ENCODE measurements at regions not wholly inside any gene's neighbourhood (a gene's known extent, or its start where the extent isn't known, plus 50 kb on each side); places are given as distances from the start of the nearest gene placed in this dataset.

DNA sequence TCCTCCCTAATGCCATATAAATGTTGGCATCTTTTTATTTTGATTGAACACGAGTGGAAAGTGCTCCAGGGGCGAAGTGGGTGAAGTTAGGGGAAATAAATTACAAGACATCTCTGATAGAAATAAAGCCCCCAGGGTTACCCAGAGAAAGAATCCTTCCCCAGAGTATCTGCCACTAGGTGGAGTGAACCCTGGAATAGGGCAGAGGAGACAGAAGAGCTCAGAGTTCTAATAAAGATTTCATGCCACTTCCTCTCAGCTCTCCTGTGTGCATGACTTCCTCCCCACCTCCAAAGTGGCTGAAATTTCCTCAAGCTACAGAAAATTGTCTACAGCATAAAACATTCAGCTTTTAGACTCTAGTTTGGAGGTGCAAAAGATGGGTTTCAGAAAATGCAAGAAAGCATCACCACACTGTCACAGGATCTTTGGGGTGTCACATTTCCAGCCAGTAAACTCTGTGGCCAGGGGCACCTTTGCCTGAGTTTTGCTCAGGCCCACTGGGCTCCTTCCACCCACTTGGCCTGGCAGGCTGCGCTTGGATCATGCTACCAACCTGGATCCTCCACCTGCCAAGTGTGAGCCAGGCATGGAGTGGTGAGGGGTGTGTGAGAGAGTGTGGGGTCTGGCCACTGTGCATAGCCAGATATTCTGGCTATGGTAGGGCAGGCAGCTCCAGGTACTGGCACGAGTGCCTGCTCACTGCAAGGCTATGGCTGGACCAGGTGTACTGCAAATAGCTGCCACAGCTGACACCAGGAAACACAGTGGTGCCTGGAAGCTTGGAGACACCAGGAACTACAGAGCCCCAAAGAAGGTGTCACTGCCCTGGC is 208.8 kb upstream of the USP25 start:
- Histone ChIP-seq H3K4me1 (ENCODE audit: insufficient read depth, low read length) (peaks cover 29% of the 10 kb centered on the region), H3K9me3 (ENCODE audit: low read length) (no peaks in the 10 kb centered on the region), H2AFZ (ENCODE audit: low read length) (no peak overlapping the region), H3K4me3 (replicated peaks in 1 of 3; ENCODE audit: insufficient read depth in 1 of 3, low read depth in 2 of 3, low read length in 3 of 3) (0 out of 6 replicates have a peak overlapping the region, but pooled peaks of 1 of the 3 experiments have one; percentile 5), H4K20me1 (ENCODE audit: insufficient read depth, low read length) (no peaks in the 10 kb centered on the region), H3K9ac (ENCODE audit: insufficient read depth, low read depth, low read length) (no peak overlapping the region), H3K27me3 (ENCODE audit: control insufficient read depth in 1 of 2, insufficient read depth in 2 of 2, low read length in 2 of 2) (peaks cover 0 to 3% of the 10 kb centered on the region in 2 experiments; a peak in 1 of 5 replicates), H3K79me2 (ENCODE audit: insufficient read depth, low read length) (no peaks in the 10 kb centered on the region), H3K4me2 (ENCODE audit: low read depth, low read length) (peak overlapping the region; percentile 32), H3K27ac (ENCODE audit: extremely low read length, insufficient read depth, low read length) (no peak overlapping the region), H3K36me3 (replicated peaks in 1 of 2; ENCODE audit: control insufficient read depth in 1 of 2, insufficient read depth in 2 of 2, low read length in 2 of 2) (no peaks in the 10 kb centered on the region)
- in situ Hi-C loops (cut with HindIII; ENCODE audit: extremely low pct_ligation_motif_present, low pct_unique_long_range_greater_than_20kb), result no loop called here
- intact Hi-C loops (cut with micrococcal nuclease; ENCODE audit: unreplicated experiment), result no loop called here
- DNase-seq (ENCODE audit: low spot score) (peak; percentile 16), ATAC-seq (peak; percentile 95), FAIRE-seq (no peak)
- CTCF ChIA-PET (ENCODE audit: low intra/inter-chr PET ratio, low total read pairs), result no interaction called here
- POLR2A ChIA-PET, result no interaction called here
- WGBS (ENCODE audit: low lambda C conversion rate), result 33% methylated on average over 3 of the region's 4 CpGs
- BruUV-seq (replicated peaks), result no TSS peak
- TF ChIP-seq STAG1 (CRISPR knock-in tag; IDR thresholded peaks at IDR 0.05) (peak; percentile 25), SMC3 (IDR thresholded peaks at IDR 0.05; ENCODE audit: low read length) (peak; percentile 30; the same call in 1 of the 2 replicates), ZNF572 (CRISPR knock-in tag; IDR thresholded peaks at IDR 0.05) (no peak), ZNF225 (CRISPR knock-in tag; IDR thresholded peaks at IDR 0.05) (no peak)
- TF ChIP-seq, protein P1, sequence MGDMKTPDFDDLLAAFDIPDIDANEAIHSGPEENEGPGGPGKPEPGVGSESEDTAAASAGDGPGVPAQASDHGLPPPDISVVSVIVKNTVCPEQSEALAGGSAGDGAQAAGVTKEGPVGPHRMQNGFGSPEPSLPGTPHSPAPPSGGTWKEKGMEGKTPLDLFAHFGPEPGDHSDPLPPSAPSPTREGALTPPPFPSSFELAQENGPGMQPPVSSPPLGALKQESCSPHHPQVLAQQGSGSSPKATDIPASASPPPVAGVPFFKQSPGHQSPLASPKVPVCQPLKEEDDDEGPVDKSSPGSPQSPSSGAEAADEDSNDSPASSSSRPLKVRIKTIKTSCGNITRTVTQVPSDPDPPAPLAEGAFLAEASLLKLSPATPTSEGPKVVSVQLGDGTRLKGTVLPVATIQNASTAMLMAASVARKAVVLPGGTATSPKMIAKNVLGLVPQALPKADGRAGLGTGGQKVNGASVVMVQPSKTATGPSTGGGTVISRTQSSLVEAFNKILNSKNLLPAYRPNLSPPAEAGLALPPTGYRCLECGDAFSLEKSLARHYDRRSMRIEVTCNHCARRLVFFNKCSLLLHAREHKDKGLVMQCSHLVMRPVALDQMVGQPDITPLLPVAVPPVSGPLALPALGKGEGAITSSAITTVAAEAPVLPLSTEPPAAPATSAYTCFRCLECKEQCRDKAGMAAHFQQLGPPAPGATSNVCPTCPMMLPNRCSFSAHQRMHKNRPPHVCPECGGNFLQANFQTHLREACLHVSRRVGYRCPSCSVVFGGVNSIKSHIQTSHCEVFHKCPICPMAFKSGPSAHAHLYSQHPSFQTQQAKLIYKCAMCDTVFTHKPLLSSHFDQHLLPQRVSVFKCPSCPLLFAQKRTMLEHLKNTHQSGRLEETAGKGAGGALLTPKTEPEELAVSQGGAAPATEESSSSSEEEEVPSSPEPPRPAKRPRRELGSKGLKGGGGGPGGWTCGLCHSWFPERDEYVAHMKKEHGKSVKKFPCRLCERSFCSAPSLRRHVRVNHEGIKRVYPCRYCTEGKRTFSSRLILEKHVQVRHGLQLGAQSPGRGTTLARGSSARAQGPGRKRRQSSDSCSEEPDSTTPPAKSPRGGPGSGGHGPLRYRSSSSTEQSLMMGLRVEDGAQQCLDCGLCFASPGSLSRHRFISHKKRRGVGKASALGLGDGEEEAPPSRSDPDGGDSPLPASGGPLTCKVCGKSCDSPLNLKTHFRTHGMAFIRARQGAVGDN (CRISPR knock-in tag; IDR thresholded peaks at IDR 0.05), result peak; percentile 23; the same call in 1 of the 2 replicates
- TF ChIP-seq, protein P2, sequence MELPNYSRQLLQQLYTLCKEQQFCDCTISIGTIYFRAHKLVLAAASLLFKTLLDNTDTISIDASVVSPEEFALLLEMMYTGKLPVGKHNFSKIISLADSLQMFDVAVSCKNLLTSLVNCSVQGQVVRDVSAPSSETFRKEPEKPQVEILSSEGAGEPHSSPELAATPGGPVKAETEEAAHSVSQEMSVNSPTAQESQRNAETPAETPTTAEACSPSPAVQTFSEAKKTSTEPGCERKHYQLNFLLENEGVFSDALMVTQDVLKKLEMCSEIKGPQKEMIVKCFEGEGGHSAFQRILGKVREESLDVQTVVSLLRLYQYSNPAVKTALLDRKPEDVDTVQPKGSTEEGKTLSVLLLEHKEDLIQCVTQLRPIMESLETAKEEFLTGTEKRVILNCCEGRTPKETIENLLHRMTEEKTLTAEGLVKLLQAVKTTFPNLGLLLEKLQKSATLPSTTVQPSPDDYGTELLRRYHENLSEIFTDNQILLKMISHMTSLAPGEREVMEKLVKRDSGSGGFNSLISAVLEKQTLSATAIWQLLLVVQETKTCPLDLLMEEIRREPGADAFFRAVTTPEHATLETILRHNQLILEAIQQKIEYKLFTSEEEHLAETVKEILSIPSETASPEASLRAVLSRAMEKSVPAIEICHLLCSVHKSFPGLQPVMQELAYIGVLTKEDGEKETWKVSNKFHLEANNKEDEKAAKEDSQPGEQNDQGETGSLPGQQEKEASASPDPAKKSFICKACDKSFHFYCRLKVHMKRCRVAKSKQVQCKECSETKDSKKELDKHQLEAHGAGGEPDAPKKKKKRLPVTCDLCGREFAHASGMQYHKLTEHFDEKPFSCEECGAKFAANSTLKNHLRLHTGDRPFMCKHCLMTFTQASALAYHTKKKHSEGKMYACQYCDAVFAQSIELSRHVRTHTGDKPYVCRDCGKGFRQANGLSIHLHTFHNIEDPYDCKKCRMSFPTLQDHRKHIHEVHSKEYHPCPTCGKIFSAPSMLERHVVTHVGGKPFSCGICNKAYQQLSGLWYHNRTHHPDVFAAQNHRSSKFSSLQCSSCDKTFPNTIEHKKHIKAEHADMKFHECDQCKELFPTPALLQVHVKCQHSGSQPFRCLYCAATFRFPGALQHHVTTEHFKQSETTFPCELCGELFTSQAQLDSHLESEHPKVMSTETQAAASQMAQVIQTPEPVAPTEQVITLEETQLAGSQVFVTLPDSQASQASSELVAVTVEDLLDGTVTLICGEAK (IDR thresholded peaks at IDR 0.05), result no peak
- TF ChIP-seq, protein P2 (CRISPR knock-in tag; IDR thresholded peaks at IDR 0.05), result peak; percentile 82; the same call in 1 of the 2 replicates
- TF ChIP-seq, protein P3, sequence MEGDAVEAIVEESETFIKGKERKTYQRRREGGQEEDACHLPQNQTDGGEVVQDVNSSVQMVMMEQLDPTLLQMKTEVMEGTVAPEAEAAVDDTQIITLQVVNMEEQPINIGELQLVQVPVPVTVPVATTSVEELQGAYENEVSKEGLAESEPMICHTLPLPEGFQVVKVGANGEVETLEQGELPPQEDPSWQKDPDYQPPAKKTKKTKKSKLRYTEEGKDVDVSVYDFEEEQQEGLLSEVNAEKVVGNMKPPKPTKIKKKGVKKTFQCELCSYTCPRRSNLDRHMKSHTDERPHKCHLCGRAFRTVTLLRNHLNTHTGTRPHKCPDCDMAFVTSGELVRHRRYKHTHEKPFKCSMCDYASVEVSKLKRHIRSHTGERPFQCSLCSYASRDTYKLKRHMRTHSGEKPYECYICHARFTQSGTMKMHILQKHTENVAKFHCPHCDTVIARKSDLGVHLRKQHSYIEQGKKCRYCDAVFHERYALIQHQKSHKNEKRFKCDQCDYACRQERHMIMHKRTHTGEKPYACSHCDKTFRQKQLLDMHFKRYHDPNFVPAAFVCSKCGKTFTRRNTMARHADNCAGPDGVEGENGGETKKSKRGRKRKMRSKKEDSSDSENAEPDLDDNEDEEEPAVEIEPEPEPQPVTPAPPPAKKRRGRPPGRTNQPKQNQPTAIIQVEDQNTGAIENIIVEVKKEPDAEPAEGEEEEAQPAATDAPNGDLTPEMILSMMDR (CRISPR knock-in tag; IDR thresholded peaks at IDR 0.05), result peak; percentile 28; the same call in 1 of the 2 replicates
